Panc1 (cell line): ENCODE measurements at regions not wholly inside any gene's neighbourhood (a gene's known extent, or its start where the extent isn't known, plus 50 kb on each side); places are given as distances from the start of the nearest gene placed in this dataset.

ENCODE experiments used
- ATAC-seq: fragments of 200-7000 bp; cut with Tn5 transposase; 2 replicates; pipeline ENCODE4 v1.9.1; 2020; ENCODE audit warnings: mild to moderate bottlenecking, moderate library complexity
- BruUV-seq: library from RNA; stranded (reverse); fragments of 400-500 nt; replicated peaks from 2 replicates; lab custom pipeline; 2021; lab: Mats Ljungman, UMichigan
- CTCF ChIA-PET: fragments of 300-600 bp; sonication (Branson Sonifier 250); formaldehyde crosslinking; loops from one replicate; lab custom pipeline; 2022; ENCODE audit warnings: antibody characterized with exemption; lab: Charles Lee
- POLR2A ChIA-PET: fragments of 300-600 bp; sonication (Branson Sonifier 250); formaldehyde crosslinking; loops from one replicate; lab custom pipeline; 2022; ENCODE audit warnings: antibody characterized with exemption; lab: Charles Lee
- DNase-seq: peaks from one replicate; pipeline ENCODE4 v3.0.0-alpha.2; 2010; ENCODE audit warnings: low read depth, low spot score
- H3K27ac ChIP-seq: 2 replicates; pipeline ENCODE4 v1.5.1; 2011; ENCODE audit warnings: mild to moderate bottlenecking, low read length, inconsistent platforms
- H3K27me3 ChIP-seq: fragments of 200-500 bp; sonication (Bioruptor generic); 2 replicates; pipeline ENCODE4 v1.6.0; 2014; ENCODE audit warnings: low read length, inconsistent platforms; ENCODE audit not compliant: control insufficient read depth, insufficient read depth
- H3K36me3 ChIP-seq: fragments of 200-500 bp; sonication (Bioruptor generic); 2 replicates; pipeline ENCODE4 v1.5.1; 2014; ENCODE audit warnings: inconsistent platforms, mild to moderate bottlenecking, low read length, moderate library complexity; ENCODE audit not compliant: control insufficient read depth, insufficient read depth
- H3K4me1 ChIP-seq: 2 replicates; pipeline ENCODE4 v1.5.1; 2011; ENCODE audit warnings: inconsistent platforms, mild to moderate bottlenecking, low read length, moderate library complexity; ENCODE audit not compliant: control insufficient read depth, insufficient read depth
- H3K4me3 ChIP-seq, 2 experiments: 2 replicates each; pipeline ENCODE4 v1.5.1; 2011 to 2012; ENCODE audit warnings: low read depth in 2 of 2, low read length in 2 of 2, mild to moderate bottlenecking in 2 of 2, inconsistent platforms in 1 of 2, moderate library complexity in 1 of 2
- H3K9me3 ChIP-seq: fragments of 200-500 bp; sonication (Bioruptor generic); 2 replicates; pipeline ENCODE4 v1.5.1; 2014; ENCODE audit warnings: low read depth, mild to moderate bottlenecking, inconsistent platforms, low read length, moderate library complexity; ENCODE audit not compliant: control insufficient read depth, insufficient read depth
- POLR2AphosphoS5 ChIP-seq: IDR thresholded peaks from 2 replicates; pipeline ENCODE4 v1.6.1; 2012; ENCODE audit warnings: mild to moderate bottlenecking, low read depth, low read length, moderate library complexity
- SIN3A ChIP-seq: IDR thresholded peaks from 2 replicates; pipeline ENCODE4 v1.6.1; 2012; ENCODE audit warnings: low read depth, mild to moderate bottlenecking, low read length, moderate library complexity, borderline replicate concordance; ENCODE audit not compliant: insufficient read depth
- TCF7L2 ChIP-seq: IDR thresholded peaks from 2 replicates; pipeline ENCODE4 v1.6.1; 2011; ENCODE audit warnings: mild to moderate bottlenecking, low read depth, low read length, inconsistent platforms
- in situ Hi-C: cut with HindIII; loops from 2 replicates; pipeline ENCODE4 v1.10.0; 2016; ENCODE audit warnings: low sequenced_read_pairs, low pct_unique_long_range_greater_than_20kb
- intact Hi-C: fragments of 100-400 bp; cut with micrococcal nuclease; formaldehyde crosslinking; loops from one replicate; pipeline ENCODE4 v1.10.0; 2022; ENCODE audit not compliant: unreplicated experiment
- TF ChIP-seq, protein P1 (sequence below), 2 experiments: IDR thresholded peaks; 2 replicates each; pipeline ENCODE4 v1.6.1; 2011 to 2012; ENCODE audit warnings: low read depth in 2 of 2, control low read depth in 1 of 2, low read length in 1 of 2, mild to moderate bottlenecking in 1 of 2, moderate library complexity in 1 of 2; ENCODE audit not compliant: insufficient read depth in 1 of 2
- TF ChIP-seq, protein P2 (sequence below): fragments of 450-650 bp; IDR thresholded peaks from 2 replicates; pipeline ENCODE4 v1.5.1; 2017; ENCODE audit warnings: mild to moderate bottlenecking

- ChIA-PET CTCF (no interaction called here), POLR2A (no interaction called here)
- no peaks in the 10 kb centered on the region for H3K9me3 ChIP-seq
- ATAC-seq, result no peak
- H3K36me3 ChIP-seq, result no peaks in the 10 kb centered on the region
- no TSS peak for BruUV-seq
- H3K4me3 ChIP-seq, result no peak overlapping the region
- TF ChIP-seq TCF7L2 (no peak), SIN3A (no peak), POLR2AphosphoS5 (no peak)
- TF ChIP-seq, protein P1, sequence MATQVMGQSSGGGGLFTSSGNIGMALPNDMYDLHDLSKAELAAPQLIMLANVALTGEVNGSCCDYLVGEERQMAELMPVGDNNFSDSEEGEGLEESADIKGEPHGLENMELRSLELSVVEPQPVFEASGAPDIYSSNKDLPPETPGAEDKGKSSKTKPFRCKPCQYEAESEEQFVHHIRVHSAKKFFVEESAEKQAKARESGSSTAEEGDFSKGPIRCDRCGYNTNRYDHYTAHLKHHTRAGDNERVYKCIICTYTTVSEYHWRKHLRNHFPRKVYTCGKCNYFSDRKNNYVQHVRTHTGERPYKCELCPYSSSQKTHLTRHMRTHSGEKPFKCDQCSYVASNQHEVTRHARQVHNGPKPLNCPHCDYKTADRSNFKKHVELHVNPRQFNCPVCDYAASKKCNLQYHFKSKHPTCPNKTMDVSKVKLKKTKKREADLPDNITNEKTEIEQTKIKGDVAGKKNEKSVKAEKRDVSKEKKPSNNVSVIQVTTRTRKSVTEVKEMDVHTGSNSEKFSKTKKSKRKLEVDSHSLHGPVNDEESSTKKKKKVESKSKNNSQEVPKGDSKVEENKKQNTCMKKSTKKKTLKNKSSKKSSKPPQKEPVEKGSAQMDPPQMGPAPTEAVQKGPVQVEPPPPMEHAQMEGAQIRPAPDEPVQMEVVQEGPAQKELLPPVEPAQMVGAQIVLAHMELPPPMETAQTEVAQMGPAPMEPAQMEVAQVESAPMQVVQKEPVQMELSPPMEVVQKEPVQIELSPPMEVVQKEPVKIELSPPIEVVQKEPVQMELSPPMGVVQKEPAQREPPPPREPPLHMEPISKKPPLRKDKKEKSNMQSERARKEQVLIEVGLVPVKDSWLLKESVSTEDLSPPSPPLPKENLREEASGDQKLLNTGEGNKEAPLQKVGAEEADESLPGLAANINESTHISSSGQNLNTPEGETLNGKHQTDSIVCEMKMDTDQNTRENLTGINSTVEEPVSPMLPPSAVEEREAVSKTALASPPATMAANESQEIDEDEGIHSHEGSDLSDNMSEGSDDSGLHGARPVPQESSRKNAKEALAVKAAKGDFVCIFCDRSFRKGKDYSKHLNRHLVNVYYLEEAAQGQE (IDR thresholded peaks at IDR 0.05; ENCODE audit: insufficient read depth in 1 of 2, low read depth in 2 of 2, low read length in 1 of 2), result no peak
- TF ChIP-seq, protein P2, sequence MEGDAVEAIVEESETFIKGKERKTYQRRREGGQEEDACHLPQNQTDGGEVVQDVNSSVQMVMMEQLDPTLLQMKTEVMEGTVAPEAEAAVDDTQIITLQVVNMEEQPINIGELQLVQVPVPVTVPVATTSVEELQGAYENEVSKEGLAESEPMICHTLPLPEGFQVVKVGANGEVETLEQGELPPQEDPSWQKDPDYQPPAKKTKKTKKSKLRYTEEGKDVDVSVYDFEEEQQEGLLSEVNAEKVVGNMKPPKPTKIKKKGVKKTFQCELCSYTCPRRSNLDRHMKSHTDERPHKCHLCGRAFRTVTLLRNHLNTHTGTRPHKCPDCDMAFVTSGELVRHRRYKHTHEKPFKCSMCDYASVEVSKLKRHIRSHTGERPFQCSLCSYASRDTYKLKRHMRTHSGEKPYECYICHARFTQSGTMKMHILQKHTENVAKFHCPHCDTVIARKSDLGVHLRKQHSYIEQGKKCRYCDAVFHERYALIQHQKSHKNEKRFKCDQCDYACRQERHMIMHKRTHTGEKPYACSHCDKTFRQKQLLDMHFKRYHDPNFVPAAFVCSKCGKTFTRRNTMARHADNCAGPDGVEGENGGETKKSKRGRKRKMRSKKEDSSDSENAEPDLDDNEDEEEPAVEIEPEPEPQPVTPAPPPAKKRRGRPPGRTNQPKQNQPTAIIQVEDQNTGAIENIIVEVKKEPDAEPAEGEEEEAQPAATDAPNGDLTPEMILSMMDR, result no peak
- no peak overlapping the region for H3K27ac ChIP-seq
- in situ Hi-C loops, result no loop called here
- no peaks in the 10 kb centered on the region for H3K4me1 ChIP-seq
- no peak for DNase-seq
- peaks cover 28% of the 10 kb centered on the region for H3K27me3 ChIP-seq
- intact Hi-C loops, result no loop called here
These were observed 357.9 kb downstream of the RPS24 start for GRCh38 chr10:78391585-78391984.

DNA sequence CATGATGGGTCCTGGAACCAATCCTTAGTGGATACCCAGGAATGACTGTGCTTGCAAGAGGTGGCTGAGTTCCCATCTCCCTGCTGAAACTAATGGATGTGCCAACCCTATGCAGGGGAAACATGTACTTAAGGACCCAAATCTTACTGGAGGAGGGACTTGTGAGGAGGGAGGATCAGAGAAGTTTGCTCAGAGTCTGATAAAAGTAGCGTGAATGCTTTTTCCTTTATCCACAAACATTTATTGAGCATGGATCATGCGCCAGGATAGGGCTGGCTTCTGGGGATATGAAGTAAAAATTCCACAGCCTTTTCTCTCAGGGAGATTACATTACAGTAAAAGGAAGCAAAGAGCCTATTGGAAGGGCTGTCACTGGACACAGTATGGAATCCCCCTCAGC, 358.5 kb downstream of the RPS24 start:
- Histone ChIP-seq H3K27ac (no peak overlapping the region), H3K4me3 (no peak overlapping the region), H3K4me1 (no peaks in the 10 kb centered on the region), H3K36me3 (no peaks in the 10 kb centered on the region), H3K9me3 (no peaks in the 10 kb centered on the region), H3K27me3 (peaks cover 23% of the 10 kb centered on the region)
- POLR2A ChIA-PET, result no interaction called here
- ATAC-seq (no peak), DNase-seq (no peak)
- TF ChIP-seq, protein P1 (IDR thresholded peaks at IDR 0.05; ENCODE audit: insufficient read depth in 1 of 2, low read depth in 2 of 2, low read length in 1 of 2), result no peak
- TF ChIP-seq, protein P2, result no peak
- TF ChIP-seq TCF7L2, result no peak
- TF ChIP-seq POLR2AphosphoS5, result no peak
- TF ChIP-seq SIN3A, result no peak
- CTCF ChIA-PET, result no interaction called here
- in situ Hi-C loops (no loop called here), intact Hi-C loops (no loop called here)
- BruUV-seq, result no TSS peak
